ENCODE measurements at regions not wholly inside any gene's neighbourhood (a gene's known extent, or its start where the extent isn't known, plus 50 kb on each side); places are given as distances from the start of the nearest gene placed in this dataset.

- TF ChIP-seq CTCF (IDR thresholded peaks at IDR 0.05) (no peak), POLR2A (IDR thresholded peaks at IDR 0.05) (no peak)
Observed at GRCh38 chr18:46250084-46250811, 146.1 kb downstream of the HAUS1 start.
